EL (cell line): ENCODE measurements at regions not wholly inside any gene's neighbourhood (a gene's known extent, or its start where the extent isn't known, plus 50 kb on each side); places are given as distances from the start of the nearest gene placed in this dataset.

Experiments used
- DNase-seq: peaks from one replicate; pipeline ENCODE4 v3.0.0-alpha.2; 2016

GRCh38 chr14:95979339-95980042, 59.7 kb upstream of the C14orf132 start:
- DNase-seq: peak; percentile 10

DNA sequence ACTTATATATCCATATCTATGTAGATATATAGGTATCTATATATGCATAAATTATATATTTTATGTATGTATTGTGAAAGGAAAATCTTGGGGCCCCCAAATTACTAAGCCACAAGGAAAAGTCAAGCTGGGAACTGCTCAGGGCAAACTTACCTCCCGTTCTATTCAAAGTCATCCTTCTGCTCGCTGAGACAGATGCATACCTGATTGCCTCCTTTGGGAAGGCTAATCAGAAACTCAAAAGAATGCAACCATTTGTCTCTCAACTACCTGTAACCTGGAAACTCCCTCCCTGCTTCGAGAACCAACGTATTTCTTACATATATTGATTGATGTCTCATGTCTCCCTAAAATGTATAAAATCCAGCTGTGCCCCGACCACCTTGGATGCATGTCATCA, 58.8 kb upstream of the C14orf132 start:
- no peak for DNase-seq

- no peak for DNase-seq
Measured at GRCh38 chr14:95981965-95982364, 57.2 kb upstream of the C14orf132 start.

DNA sequence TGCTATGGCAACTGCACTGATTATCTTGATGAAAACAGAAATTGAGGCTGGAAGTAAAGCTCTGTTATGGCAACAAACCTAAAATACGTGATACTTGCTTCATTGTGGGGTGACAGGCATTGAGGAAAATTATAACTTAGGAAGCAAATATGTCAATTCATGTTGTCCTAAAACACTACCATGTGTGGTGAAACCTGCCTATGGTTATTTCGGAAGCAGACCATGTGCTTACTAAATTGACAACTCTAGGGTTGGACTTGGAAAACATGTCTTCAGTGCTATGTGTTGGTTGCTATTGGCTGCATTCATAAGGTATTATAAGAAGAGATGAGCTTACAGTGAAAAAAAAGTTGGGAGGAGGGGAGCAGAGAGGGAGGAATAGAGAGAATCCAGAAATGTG, 55.0 kb upstream of the C14orf132 start:
- DNase-seq: no peak
